ENCODE measurements at regions not wholly inside any gene's neighbourhood (a gene's known extent, or its start where the extent isn't known, plus 50 kb on each side); places are given as distances from the start of the nearest gene placed in this dataset.

DNA sequence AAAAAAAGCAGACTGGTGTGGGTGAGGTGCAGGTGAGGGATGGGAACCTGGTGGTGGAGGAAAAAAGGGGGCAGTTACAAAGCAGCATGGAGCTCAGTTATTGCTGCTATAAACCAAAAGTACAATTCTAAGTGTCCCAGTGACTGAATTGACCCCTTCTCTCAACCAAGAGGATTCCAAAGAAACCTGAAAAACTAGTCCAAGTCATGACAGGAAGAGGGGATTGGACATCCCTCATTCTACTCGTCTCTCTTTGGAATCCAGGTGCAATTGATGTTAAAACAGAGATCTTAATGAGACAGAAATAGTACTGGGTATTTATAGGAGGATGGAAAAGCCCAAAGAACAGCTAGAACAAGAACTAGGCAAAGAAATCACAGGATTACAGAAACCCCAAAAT lies 322.3 kb upstream of the IGFBP3 start:
- no peak for TF ChIP-seq CTCF (IDR thresholded peaks at IDR 0.05)

GRCh38 chr7:46239846-46240245 lies 318.8 kb upstream of the IGFBP3 start:
- TF ChIP-seq CTCF (IDR thresholded peaks at IDR 0.05), result no peak

- TF ChIP-seq CTCF (IDR thresholded peaks at IDR 0.05), result no peak
Observed at GRCh38 chr7:46237466-46237865, 316.4 kb upstream of the IGFBP3 start.

DNA sequence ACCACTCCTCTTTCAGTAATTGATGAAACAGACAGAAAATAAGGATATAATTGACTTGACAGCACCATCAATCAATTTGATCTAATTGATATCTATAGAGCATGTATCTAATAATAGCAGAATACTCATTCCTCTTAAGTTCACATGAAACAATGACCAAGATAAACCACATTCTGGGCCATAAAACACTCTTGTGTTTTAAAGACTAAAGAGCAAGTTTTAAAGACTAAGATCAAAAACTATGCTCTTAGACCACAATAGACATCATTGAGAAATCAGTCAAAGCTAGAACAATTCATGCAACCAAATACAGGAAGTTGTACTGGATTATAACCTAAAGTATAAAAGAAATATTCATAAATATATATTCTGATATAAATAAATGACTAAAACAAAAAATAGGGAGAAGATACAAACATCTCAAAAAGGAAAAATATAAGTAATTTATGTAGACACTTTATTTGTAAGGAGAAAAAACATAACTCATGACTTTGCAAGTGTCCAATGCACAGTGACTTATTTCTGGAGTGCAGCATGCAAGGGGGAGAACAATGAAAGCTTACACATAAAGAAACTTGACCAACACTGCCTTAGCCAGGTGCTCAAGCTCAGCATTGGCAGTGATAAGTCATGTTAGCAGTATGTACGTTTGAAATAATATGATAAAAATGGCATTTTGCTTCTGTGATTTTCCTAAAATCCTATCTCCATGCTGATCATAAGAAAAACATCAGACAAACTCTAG lies 312.7 kb upstream of the IGFBP3 start:
- no peak for TF ChIP-seq CTCF (IDR thresholded peaks at IDR 0.05)

DNA sequence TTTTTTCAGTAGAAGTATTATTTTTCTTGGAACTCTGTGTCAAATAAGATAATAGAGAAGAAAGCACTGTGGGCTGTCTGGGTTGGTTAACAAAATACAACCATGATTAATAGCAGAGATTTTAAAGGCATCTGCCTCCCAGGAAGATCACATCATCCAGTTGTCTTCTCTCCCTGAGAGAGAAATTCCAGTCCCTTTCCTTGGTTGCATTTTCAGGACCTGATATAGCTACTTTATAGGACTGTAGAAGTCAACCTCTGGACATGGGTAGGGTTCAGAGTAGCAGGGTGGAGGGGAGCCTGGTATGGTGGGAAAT lies 309.9 kb upstream of the IGFBP3 start:
- no peak for TF ChIP-seq CTCF (IDR thresholded peaks at IDR 0.05)

GRCh38 chr7:46230298-46230989 lies 309.4 kb upstream of the IGFBP3 start:
- no peak for TF ChIP-seq CTCF (IDR thresholded peaks at IDR 0.05)

DNA sequence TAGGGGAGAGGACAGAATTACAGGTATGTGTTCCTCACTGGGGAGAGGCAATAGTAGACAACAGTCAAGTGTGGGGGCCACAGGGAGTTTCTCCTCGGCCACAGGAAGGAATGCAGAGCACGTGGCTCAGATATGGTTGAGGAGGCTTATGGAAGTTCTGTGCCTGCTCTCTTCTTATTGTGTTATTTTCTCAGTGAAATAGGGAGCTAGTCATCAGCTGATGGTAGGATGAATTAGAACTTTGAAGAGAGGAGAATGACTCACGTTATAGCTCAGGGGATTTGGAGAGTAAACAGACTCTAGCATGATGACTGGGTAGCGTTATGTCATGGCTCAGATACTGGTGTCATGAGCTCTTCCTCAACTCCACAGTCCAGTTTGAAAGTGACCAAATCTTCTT lies 308.3 kb upstream of the IGFBP3 start:
- no peak for TF ChIP-seq CTCF (IDR thresholded peaks at IDR 0.05)

Measured in LNCAP (cell line).